DND-41 (cell line): ENCODE measurements at regions not wholly inside any gene's neighbourhood (a gene's known extent, or its start where the extent isn't known, plus 50 kb on each side); places are given as distances from the start of the nearest gene placed in this dataset.
"Not testable (repeated sequence)": the region's sequence is repeated elsewhere in the genome, so short reads cannot be mapped to it uniquely, and the experiment has no call there.

ENCODE experiments used
- ATAC-seq: fragments of 200-7000 bp; cut with Tn5 transposase; 3 replicates; pipeline ENCODE4 v1.9.1; 2021; ENCODE audit warnings: low read depth; ENCODE audit not compliant: insufficient read depth
- DNase-seq: peaks from one replicate; pipeline ENCODE4 v3.0.0-alpha.2; 2020
- H2AFZ ChIP-seq: 2 replicates; pipeline ENCODE4 v1.6.0; 2012; ENCODE audit warnings: low read depth, low read length
- H3K27ac ChIP-seq: 2 replicates; pipeline ENCODE4 v1.5.1; 2012; ENCODE audit warnings: low read length, inconsistent platforms
- H3K27me3 ChIP-seq: fragments of 200-600 bp; sonication (generic); 2 replicates; pipeline ENCODE4 v1.6.0; 2012; ENCODE audit warnings: low read length, mild to moderate bottlenecking, inconsistent platforms; ENCODE audit not compliant: insufficient read depth, poor library complexity
- H3K36me3 ChIP-seq: 2 replicates; pipeline ENCODE4 v1.5.1; 2012; ENCODE audit warnings: low read length, inconsistent platforms; ENCODE audit not compliant: insufficient read depth
- H3K4me1 ChIP-seq: 2 replicates; pipeline ENCODE4 v1.5.1; 2012; ENCODE audit warnings: mild to moderate bottlenecking, low read length; ENCODE audit not compliant: insufficient read depth
- H3K4me2 ChIP-seq: 2 replicates; pipeline ENCODE4 v1.6.0; 2012; ENCODE audit warnings: mild to moderate bottlenecking, moderate library complexity, low read length, inconsistent platforms; ENCODE audit not compliant: insufficient read depth
- H3K4me3 ChIP-seq, 2 experiments: fragments of 200-600 bp in 1 of 2; shearing (Covaris generic) in 1 of 2; 2 replicates each; pipeline ENCODE4 v1.5.1; 2012 to 2016; ENCODE audit warnings: inconsistent platforms in 2 of 2, low read length in 2 of 2, mild to moderate bottlenecking in 2 of 2, low read depth in 1 of 2, moderate library complexity in 1 of 2
- H3K79me2 ChIP-seq: 2 replicates; pipeline ENCODE4 v1.6.0; 2012; ENCODE audit warnings: low read length, inconsistent platforms; ENCODE audit not compliant: insufficient read depth
- H3K9ac ChIP-seq: 2 replicates; pipeline ENCODE4 v1.6.0; 2012; ENCODE audit warnings: low read depth, mild to moderate bottlenecking, inconsistent platforms, low read length, moderate library complexity
- H3K9me3 ChIP-seq: 2 replicates; pipeline ENCODE4 v1.5.1; 2012; ENCODE audit warnings: low read length, moderate library complexity, mild to moderate bottlenecking, inconsistent platforms; ENCODE audit not compliant: insufficient read depth, severe bottlenecking
- H4K20me1 ChIP-seq: 2 replicates; pipeline ENCODE4 v1.6.0; 2012; ENCODE audit warnings: low read length; ENCODE audit not compliant: insufficient read depth
- EZH2 ChIP-seq: IDR thresholded peaks from 3 replicates; pipeline ENCODE4 v1.6.1; 2012; ENCODE audit warnings: borderline replicate concordance, low read depth, mild to moderate bottlenecking, moderate library complexity, low read length, inconsistent platforms; ENCODE audit not compliant: severe bottlenecking
- TF ChIP-seq, protein P1 (sequence below): IDR thresholded peaks from 2 replicates; pipeline ENCODE4 v1.5.1; 2012; ENCODE audit warnings: borderline replicate concordance, low read length, moderate library complexity, mild to moderate bottlenecking; ENCODE audit not compliant: poor library complexity, severe bottlenecking; ENCODE audit errors: extremely low read depth

DNA sequence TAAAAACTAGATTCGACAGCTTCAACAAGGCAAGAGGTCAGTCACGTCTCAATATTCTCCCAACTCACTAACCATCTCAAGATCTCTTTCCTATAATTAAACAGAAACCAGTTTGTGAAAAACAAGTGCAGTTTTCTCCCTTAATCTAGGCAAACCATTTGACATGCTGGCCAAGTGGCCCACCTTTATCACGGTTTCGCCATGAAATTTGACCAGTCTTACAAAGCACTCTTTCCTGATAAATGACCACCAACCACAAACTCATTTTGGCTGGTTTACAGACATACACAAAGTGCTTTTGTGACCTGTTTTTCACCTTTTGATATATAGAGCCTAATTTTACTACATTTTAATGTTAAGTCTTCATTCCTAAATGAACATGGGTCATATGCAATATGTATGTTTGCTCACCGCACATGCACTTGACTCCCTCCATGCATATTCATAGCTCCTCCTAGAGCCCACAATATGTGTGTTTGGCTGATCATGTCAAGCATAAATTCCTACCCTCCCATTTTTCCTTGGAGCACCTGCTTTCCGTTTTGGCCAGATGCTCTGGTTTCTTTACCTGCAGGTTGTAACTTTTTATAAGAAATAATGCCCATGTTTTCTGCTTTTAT is 385.1 kb downstream of the RAD51AP2 start:
- no peaks in the 10 kb centered on the region for H3K36me3 ChIP-seq
- no peaks in the 10 kb centered on the region for H3K27me3 ChIP-seq
- H3K4me1 ChIP-seq = no peaks in the 10 kb centered on the region
- no peaks in the 10 kb centered on the region for H3K9me3 ChIP-seq
- no peak overlapping the region for H3K4me3 ChIP-seq
- ATAC-seq = no peak
- H3K27ac ChIP-seq = no peak overlapping the region
- no peak for TF ChIP-seq EZH2
- TF ChIP-seq, protein P1, sequence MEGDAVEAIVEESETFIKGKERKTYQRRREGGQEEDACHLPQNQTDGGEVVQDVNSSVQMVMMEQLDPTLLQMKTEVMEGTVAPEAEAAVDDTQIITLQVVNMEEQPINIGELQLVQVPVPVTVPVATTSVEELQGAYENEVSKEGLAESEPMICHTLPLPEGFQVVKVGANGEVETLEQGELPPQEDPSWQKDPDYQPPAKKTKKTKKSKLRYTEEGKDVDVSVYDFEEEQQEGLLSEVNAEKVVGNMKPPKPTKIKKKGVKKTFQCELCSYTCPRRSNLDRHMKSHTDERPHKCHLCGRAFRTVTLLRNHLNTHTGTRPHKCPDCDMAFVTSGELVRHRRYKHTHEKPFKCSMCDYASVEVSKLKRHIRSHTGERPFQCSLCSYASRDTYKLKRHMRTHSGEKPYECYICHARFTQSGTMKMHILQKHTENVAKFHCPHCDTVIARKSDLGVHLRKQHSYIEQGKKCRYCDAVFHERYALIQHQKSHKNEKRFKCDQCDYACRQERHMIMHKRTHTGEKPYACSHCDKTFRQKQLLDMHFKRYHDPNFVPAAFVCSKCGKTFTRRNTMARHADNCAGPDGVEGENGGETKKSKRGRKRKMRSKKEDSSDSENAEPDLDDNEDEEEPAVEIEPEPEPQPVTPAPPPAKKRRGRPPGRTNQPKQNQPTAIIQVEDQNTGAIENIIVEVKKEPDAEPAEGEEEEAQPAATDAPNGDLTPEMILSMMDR = no peak
- no peaks in the 10 kb centered on the region for H3K79me2 ChIP-seq
- no peak overlapping the region for H2AFZ ChIP-seq
- H3K9ac ChIP-seq = no peak overlapping the region
- H4K20me1 ChIP-seq = no peaks in the 10 kb centered on the region
- no peak overlapping the region for H3K4me2 ChIP-seq
- DNase-seq = no peak

DNA sequence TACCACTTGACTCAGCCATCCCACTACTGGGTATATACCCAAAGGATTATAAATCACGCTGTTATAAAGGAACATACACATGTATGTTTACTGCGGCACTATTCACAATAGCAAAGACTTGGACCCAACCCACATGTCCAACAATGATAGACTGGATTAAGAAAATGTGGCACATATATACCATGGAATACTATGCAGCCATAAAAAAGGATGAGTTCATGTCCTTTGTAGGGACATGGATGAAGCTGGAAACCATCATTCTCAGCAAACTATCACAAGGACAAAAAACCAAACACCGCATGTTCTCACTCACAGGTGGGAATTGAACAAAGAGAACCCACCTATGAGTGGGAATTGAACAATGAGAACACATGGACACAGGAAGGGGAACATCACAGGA is 387.6 kb downstream of the RAD51AP2 start:
- not testable (repeated sequence) for ATAC-seq, H3K4me2 ChIP-seq, H3K4me1 ChIP-seq, H3K9ac ChIP-seq, H3K27ac ChIP-seq, H3K9me3 ChIP-seq, H4K20me1 ChIP-seq, H3K79me2 ChIP-seq, H3K27me3 ChIP-seq, DNase-seq, H2AFZ ChIP-seq, H3K36me3 ChIP-seq, H3K4me3 ChIP-seq

DNA sequence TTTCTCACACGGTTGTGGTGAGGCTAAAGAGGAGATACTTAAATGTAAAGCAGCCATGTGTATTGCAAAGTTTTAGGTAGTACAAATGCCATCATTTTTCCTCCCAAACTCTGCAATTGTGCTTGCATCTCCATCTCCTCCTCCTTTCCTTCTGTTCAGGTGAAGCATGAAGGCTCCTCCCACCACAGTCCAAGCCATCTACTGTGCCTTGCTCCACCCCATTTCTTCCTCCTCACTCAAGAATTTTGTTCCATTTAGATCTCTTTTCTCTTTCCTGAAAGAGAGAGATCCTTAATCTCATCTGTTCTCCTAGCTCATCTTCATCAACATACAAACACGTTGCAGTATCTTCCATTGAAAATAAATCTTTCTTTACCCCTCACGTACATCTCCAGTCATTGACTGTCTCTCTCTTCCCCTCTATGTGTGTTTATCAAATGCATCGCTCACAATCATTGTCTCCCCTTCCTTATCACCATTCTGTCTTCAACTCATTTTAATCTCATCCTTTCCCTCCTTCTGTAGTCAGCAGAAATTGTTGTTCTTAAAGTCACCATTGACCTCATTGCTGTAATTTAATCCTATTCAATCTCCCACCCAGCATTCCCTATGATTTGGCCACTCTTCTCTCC is 392.1 kb downstream of the RAD51AP2 start:
- Histone ChIP-seq H3K9me3 (no peaks in the 10 kb centered on the region), H3K79me2 (no peaks in the 10 kb centered on the region), H2AFZ (no peak overlapping the region), H3K36me3 (no peaks in the 10 kb centered on the region), H3K27ac (no peak overlapping the region), H3K9ac (no peak overlapping the region), H3K4me3 (no peak overlapping the region), H3K4me1 (no peaks in the 10 kb centered on the region), H3K27me3 (no peaks in the 10 kb centered on the region), H4K20me1 (no peaks in the 10 kb centered on the region), H3K4me2 (no peak overlapping the region)
- ATAC-seq (no peak), DNase-seq (no peak)
- TF ChIP-seq EZH2 = no peak
- TF ChIP-seq, protein P1 = no peak

DNA sequence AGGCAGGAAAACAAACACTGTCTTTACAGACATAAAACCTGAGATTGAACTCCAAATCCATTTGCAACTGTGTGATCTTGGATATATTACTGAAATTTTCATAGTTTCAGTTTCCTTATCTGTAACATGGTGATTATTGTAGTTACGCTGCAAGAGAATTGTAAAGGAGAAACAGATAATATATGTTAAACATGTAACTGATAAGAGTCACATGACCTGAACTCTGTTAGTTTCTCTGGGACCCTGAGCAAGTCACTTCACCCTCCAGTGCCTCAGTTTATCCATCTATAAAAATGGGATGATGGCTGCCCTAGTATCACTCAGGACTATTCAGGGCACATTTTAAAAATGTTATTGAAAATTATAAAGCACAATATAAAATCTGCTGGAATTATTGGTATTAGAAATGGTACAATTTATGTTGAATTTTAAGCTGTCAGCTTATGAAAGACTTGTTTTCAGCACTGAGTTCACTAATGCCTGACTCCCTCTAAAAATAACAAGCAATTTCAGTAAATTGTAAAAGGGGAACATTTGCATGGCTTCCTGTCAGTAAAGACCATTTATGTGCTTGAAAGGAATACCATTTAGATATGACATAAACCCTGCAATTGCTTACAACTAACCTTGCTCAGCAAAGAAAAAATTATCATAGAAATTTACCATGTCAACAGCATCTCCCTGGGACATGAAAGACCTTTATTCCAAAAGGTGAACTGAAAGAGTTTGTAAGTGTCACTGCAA is 393.5 kb downstream of the RAD51AP2 start:
- Histone ChIP-seq H3K27me3 (no peaks in the 10 kb centered on the region), H3K4me2 (no peak overlapping the region), H3K79me2 (no peaks in the 10 kb centered on the region), H2AFZ (no peak overlapping the region), H3K9me3 (no peaks in the 10 kb centered on the region), H3K4me3 (no peak overlapping the region), H3K4me1 (no peaks in the 10 kb centered on the region), H4K20me1 (no peaks in the 10 kb centered on the region), H3K36me3 (no peaks in the 10 kb centered on the region), H3K27ac (no peak overlapping the region), H3K9ac (no peak overlapping the region)
- DNase-seq = no peak
- TF ChIP-seq, protein P1 = no peak
- TF ChIP-seq EZH2 = no peak
- ATAC-seq = no peak
